ENCODE measurements at regions not wholly inside any gene's neighbourhood (a gene's known extent, or its start where the extent isn't known, plus 50 kb on each side); places are given as distances from the start of the nearest gene placed in this dataset.
"Not testable (repeated sequence)": the region's sequence is repeated elsewhere in the genome, so short reads cannot be mapped to it uniquely, and the experiment has no call there.

DNA sequence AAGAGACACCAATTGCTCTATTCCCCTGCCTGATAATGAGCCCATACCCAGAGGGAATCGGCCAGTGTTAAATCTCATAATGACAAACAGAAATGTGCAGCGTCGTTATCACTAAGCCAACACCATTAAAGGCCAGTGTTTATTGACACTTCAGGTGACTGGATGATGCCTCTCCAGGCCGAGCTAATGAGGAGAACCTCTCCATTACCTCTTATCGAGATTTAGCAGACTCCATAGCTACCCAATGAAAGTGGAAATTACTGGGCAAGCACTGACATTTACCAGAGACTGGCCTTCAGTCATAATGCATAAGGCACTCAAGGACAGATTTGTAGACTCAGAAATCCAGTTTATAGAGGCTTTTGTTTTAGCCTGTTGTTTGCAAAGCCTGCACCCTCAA lies 669.5 kb downstream of the MAFB start:
- no peak for DNase-seq

DNA sequence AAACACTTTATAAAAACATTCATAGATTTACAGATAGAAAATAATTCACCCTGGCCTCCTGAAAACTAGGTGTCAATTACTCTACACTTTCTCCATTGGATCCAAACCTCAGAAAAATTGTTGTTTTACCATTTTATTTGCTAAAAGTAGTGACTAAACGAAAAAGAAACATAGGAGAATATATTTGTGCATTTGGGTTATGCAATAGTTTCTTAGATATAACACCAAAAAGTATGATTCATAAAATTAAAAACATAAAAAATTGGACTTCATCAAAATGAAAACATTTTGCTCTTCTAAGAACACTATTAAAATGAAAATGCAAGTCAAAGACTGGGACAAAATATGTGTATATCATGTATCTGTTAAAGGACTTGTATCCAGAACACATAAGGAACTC lies 671.3 kb downstream of the MAFB start:
- no peak for DNase-seq

DNA sequence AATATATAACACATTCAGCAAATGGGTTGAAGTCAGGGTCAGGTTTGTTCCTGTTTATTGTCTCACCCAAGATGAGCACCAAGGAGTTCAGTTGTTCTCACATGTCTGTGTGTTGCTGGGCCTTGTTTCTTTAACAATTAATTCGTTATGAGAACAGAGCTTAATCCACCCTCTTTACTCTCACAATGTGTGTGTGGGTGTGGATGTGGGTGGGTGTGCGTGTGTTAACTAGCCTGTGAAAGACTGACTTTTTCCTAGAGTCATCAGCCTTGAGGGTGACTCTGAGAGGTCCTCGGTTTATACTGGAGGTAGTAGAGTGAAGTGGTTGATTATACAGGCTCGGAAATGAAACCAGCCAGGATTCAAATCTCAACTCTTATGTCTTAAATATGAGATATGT lies 672.1 kb downstream of the MAFB start:
- no peak for DNase-seq

- no peak for DNase-seq
These were observed 672.6 kb downstream of the MAFB start for GRCh38 chr20:40016392-40016791.

- DNase-seq = not testable (repeated sequence)
These were observed 677.0 kb downstream of the MAFB start for GRCh38 chr20:40012026-40012425.

DNA sequence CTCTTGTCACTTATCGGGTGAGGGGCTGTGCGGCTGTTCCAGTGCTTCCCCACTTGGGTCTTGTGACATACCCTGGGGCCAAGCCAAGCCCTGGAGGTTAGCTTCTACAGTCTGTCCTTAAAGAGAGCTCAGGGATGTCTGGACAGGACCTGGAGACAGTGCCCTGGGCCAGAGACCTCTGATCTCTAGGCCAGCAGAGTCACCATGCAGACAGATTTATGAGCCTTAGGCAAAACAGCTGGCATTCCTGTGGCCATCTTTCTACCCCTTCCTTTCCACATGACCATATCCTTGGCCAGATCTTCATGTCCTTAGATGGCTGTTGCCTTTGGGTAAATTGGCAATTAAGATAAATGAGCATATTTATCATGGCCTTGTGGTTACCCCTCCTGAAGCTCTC lies 678.6 kb downstream of the MAFB start:
- DNase-seq = no peak

GRCh38 chr20:40009542-40009941 lies 679.5 kb downstream of the MAFB start:
- DNase-seq = no peak

GRCh38 chr20:40008177-40008576 lies 680.9 kb downstream of the MAFB start:
- DNase-seq = no peak

DNA sequence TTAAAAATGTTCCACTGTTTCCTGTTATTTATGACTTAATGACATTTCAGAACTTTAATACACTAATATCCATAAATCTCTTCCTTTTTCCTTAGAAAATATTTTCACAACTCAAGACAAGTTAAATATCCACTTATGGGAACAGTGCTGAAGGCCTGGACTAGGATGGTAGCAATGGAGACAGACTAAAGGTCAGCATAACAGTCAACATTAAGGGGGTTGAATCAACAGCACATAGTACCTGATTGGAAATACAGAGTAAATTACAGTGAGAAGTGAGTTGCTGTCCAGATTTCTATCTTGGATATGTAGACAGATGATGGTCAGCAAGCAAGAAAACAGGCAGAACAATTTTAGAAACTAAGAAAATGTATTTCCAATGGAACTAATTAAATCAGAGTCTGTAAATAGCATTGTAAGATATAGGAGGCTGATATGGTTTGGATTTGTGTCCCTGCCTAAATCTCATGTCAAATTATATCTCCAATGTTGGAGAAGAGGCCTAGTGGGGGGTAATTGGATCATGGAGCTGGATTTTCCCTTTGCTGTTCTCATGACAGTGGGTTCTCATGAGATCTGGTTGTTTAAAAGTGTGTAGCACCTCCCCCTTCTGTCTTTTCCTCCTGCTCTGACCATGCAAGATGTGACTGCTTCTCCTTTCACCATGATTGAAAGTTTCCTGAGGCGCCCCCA lies 682.7 kb downstream of the MAFB start:
- DNase-seq = no peak

- not testable (repeated sequence) for DNase-seq
These were observed 684.9 kb downstream of the MAFB start for GRCh38 chr20:40004092-40004491.

GRCh38 chr20:39993742-39994141 lies 695.3 kb downstream of the MAFB start:
- DNase-seq = no peak

- no peak for DNase-seq
These were observed 698.3 kb downstream of the MAFB start for GRCh38 chr20:39990692-39991091.

DNA sequence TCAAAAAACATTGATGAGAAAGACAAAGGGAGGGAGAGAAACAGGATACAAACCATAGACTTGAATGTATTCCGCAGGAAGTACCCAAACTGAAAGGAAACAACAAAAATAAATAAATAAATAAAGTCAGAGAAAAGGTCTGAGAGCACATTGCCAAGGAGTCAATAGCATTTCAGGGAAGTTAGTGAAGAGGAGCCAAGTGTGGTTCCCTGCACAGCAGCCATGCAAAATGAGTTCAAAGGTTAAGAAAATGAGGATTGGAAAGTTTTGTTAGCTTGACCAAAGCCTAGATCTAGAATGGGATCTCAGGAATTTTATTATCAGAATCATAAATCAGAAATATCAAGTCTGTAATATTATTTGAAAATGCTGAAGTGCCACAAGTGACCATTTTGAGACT lies 700.0 kb downstream of the MAFB start:
- no peak for DNase-seq

- no peak for DNase-seq
These were observed 702.7 kb downstream of the MAFB start for GRCh38 chr20:39986173-39986904.

GRCh38 chr20:39985271-39985827 lies 703.7 kb downstream of the MAFB start:
- no peak for DNase-seq

DNA sequence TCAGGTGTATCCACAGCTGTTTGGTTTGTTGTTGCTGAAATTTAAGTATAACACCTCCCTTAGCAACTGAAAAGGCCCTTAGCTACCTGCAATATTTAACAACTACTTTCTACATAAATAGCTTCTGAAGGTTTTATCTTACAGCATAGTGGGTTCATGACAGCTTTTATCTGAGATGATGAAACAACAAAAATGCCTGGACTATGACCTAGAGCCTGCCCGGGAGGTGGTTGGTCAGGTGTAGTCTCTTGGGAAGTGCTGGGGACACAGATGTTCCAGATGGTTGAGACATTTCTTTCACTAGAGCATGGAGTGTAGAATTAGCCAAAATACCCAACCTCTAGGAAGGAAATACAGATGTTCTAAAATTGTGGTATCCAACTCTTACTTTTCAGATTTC lies 705.4 kb downstream of the MAFB start:
- no peak for DNase-seq

DNA sequence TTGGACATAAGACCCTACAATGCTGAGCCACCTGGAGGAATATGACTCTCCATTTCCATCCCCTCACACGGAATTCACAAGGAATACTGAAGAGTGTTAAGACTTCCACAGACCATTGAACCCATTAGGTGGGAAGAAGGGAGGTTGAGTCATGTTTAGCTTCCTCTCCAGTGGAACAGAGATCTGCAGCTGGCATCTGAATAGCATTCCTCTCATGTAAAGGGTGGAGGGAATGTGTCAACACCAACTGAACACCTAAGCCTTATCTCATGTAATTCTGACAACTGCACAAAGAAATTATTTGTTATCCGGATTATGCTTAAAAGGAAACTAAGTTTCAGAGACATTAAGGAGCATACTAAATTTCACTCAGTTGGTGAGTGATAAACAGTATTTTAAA lies 705.9 kb downstream of the MAFB start:
- DNase-seq = no peak

- no peak for DNase-seq
These were observed 714.0 kb downstream of the MAFB start for GRCh38 chr20:39974966-39975501.

DNA sequence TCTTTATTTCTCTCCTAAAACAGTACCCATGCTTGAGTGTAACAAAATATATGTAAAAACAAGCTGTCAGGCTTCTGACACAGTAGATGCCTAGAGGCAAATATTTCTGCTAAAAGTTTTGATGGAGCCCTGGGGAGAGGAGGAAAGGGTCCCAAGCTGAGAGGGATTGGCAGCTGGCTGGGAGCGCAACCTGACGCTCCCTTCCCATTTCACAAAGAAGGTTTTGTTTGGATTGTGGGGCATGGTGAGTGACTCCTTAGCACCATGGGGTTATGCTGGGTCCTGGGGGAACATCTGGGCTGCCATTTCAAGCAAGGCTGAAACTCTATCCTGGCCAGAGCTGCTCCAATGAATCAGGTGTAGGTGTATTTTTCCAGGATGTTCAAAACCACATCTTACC lies 720.5 kb downstream of the MAFB start:
- no peak for DNase-seq

DNA sequence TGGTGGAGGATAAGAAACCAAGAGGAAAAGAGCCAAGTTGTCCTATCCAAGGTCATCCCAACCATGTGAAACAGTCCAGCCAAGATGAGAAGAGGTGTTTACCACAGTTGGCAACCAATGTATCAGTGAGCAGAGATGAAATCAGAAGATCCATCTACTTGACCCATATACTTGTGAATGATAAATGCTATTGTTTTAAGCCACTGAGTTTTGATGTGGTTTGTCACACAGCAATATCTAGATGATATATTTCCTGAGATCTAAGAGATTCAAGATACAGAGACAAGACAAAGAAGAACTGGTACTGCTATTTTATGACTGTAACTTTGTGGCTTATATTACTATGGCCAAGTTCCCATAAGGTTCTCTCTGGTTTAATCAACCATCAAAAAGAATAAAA lies 721.2 kb downstream of the MAFB start:
- DNase-seq = no peak

DNA sequence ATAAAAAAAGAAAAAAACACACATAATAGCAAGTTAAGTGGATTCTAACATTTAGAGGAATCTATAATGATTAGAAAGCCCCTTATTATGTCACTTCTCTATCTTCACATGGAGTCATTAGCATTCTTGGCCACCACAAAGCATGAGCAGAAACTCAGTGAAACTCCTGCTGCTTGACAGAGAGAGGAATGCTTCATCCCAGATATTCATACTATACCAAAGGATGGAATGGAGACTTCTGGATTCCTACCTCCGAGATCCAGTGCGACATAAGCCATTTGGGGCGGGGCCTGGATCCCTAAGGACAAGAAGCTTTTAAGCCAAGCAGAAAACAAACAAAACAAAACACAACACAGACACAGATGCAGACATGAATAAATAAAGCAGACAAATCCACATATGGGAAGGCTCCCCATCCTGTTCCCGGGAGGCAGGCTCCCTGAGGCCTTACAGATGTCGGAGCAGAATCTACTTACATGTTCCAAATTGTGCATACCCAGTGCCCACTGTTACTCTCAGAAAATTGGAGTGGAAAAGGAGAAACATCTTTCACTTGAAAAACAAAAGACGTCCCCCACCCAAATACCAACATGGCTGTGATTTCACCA lies 727.3 kb downstream of the MAFB start:
- DNase-seq = no peak

GRCh38 chr20:39960522-39961428 lies 728.3 kb downstream of the MAFB start:
- no peak for DNase-seq

DNA sequence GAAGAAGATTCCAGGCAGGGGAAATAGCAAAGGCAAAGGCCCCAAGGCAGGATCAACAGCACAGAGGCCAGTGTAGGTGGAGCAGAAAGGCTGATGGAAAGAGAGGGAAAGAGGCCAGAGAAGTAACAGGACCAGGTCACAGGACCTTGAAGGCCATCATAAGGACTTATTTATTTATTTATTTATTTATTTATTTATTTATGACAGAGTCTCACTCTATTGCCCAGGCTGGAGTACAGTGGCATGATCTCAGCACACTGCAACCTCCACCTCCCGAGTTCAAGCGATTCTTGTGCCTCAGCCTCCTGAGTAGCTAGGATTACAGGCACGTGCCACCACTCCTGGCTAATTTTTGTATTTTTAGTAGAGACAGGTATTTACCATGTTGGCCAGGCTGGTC lies 731.1 kb downstream of the MAFB start:
- DNase-seq = not testable (repeated sequence)
